Uterus (tissue), 2 donors: ENCODE measurements at regions not wholly inside any gene's neighbourhood (a gene's known extent, or its start where the extent isn't known, plus 50 kb on each side); places are given as distances from the start of the nearest gene placed in this dataset.

Experiments used
- POLR2A ChIP-seq, 2 donors: fragments of 450-650 bp; IDR thresholded peaks; one replicate each; pipeline ENCODE4 v1.6.1; 2016; ENCODE audit warnings: antibody characterized with exemption in 2 of 2, mild to moderate bottlenecking in 1 of 2, moderate library complexity in 1 of 2
- TF ChIP-seq, protein P1 (sequence below), 4 experiments: fragments of 200-600 bp in 2 of 4; fragments of 450-650 bp in 2 of 4; sonication (generic) in 2 of 4; IDR thresholded peaks; one replicate each; pipeline ENCODE4 v1.5.1; 2016 to 2019; ENCODE audit warnings: antibody characterized with exemption in 4 of 4, mild to moderate bottlenecking in 2 of 4, moderate library complexity in 1 of 4

DNA sequence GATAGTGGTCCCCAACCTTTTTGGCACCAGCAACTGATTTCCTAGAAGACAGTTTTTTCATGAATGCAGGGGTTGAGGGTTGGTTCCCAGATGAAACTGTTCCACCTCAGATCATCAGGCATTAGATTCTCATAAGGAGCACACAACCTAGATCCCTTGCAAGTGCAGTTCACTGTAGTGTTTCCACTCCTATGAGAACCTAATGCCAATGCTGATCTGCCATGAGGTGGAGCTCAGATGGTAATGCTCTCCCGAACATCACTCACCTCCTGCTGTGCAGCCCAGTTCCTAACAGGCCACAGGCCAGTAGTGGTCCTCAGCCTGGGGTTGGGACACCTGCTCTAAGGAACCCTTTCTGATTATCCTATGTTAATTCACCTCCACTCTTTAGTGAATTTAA, 133.5 kb downstream of the SOX11 start:
- TF ChIP-seq, protein P1, sequence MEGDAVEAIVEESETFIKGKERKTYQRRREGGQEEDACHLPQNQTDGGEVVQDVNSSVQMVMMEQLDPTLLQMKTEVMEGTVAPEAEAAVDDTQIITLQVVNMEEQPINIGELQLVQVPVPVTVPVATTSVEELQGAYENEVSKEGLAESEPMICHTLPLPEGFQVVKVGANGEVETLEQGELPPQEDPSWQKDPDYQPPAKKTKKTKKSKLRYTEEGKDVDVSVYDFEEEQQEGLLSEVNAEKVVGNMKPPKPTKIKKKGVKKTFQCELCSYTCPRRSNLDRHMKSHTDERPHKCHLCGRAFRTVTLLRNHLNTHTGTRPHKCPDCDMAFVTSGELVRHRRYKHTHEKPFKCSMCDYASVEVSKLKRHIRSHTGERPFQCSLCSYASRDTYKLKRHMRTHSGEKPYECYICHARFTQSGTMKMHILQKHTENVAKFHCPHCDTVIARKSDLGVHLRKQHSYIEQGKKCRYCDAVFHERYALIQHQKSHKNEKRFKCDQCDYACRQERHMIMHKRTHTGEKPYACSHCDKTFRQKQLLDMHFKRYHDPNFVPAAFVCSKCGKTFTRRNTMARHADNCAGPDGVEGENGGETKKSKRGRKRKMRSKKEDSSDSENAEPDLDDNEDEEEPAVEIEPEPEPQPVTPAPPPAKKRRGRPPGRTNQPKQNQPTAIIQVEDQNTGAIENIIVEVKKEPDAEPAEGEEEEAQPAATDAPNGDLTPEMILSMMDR (IDR thresholded peaks at IDR 0.05) = no peak
- TF ChIP-seq POLR2A (IDR thresholded peaks at IDR 0.05) = no peak
